ENCODE measurements at regions not wholly inside any gene's neighbourhood (a gene's known extent, or its start where the extent isn't known, plus 50 kb on each side); places are given as distances from the start of the nearest gene placed in this dataset.

DNA sequence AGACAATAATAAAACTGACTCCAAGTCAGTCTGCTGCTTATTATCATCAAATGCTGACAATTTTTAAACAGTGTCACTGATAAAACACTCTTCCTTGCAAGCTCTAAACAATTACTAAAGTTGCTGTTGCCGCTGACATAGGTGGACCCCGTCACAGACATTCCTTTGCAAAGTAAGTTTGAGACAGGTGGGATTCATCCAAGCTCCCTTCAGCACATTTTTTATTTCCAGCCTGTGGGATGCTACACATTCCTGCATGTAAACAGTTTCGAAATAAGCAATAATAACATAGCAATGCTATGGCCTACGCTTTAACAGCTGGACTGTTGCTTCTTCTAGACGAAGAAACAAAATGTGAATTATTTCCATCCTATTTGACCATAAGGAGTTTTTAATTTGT is 85.4 kb upstream of the HIF1A start:
- TF ChIP-seq POLR2A (IDR thresholded peaks at IDR 0.05) (no peak), EP300 (IDR thresholded peaks at IDR 0.05) (no peak)
- TF ChIP-seq, protein P1, sequence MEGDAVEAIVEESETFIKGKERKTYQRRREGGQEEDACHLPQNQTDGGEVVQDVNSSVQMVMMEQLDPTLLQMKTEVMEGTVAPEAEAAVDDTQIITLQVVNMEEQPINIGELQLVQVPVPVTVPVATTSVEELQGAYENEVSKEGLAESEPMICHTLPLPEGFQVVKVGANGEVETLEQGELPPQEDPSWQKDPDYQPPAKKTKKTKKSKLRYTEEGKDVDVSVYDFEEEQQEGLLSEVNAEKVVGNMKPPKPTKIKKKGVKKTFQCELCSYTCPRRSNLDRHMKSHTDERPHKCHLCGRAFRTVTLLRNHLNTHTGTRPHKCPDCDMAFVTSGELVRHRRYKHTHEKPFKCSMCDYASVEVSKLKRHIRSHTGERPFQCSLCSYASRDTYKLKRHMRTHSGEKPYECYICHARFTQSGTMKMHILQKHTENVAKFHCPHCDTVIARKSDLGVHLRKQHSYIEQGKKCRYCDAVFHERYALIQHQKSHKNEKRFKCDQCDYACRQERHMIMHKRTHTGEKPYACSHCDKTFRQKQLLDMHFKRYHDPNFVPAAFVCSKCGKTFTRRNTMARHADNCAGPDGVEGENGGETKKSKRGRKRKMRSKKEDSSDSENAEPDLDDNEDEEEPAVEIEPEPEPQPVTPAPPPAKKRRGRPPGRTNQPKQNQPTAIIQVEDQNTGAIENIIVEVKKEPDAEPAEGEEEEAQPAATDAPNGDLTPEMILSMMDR (IDR thresholded peaks at IDR 0.05) = no peak
